WERI-Rb-1 (cell line): ENCODE measurements at regions not wholly inside any gene's neighbourhood (a gene's known extent, or its start where the extent isn't known, plus 50 kb on each side); places are given as distances from the start of the nearest gene placed in this dataset.
"Not testable (repeated sequence)": the region's sequence is repeated elsewhere in the genome, so short reads cannot be mapped to it uniquely, and the experiment has no call there.

Experiments used
- DNase-seq: peaks from one replicate; pipeline ENCODE4 v3.0.0-alpha.2; 2020
- H3K27ac ChIP-seq: fragments of 250-450 bp; sonication (Bioruptor Pico); 2 replicates; pipeline ENCODE4 v1.5.1; 2020; ENCODE audit warnings: mild to moderate bottlenecking, moderate library complexity
- H3K27me3 ChIP-seq: fragments of 250-450 bp; sonication (Bioruptor Pico); 2 replicates; pipeline ENCODE4 v1.5.1; 2021; ENCODE audit warnings: mild to moderate bottlenecking, low read depth, moderate library complexity; ENCODE audit not compliant: insufficient read depth, severe bottlenecking
- H3K36me3 ChIP-seq: fragments of 250-450 bp; sonication (Bioruptor Pico); 2 replicates; pipeline ENCODE4 v1.5.1; 2020; ENCODE audit warnings: mild to moderate bottlenecking, moderate library complexity
- H3K4me3 ChIP-seq: 2 replicates; pipeline ENCODE4 v1.5.1; 2011; ENCODE audit warnings: low read depth, mild to moderate bottlenecking, control low read depth, low read length
- H3K9me3 ChIP-seq: fragments of 250-450 bp; sonication (Bioruptor Pico); 2 replicates; pipeline ENCODE4 v1.5.1; 2021; ENCODE audit warnings: mild to moderate bottlenecking, moderate library complexity; ENCODE audit not compliant: severe bottlenecking
- CTCF ChIP-seq: IDR thresholded peaks from 2 replicates; pipeline ENCODE4 v1.5.1; 2011; ENCODE audit warnings: low read depth, mild to moderate bottlenecking, control low read depth, inconsistent platforms, low read length

DNA sequence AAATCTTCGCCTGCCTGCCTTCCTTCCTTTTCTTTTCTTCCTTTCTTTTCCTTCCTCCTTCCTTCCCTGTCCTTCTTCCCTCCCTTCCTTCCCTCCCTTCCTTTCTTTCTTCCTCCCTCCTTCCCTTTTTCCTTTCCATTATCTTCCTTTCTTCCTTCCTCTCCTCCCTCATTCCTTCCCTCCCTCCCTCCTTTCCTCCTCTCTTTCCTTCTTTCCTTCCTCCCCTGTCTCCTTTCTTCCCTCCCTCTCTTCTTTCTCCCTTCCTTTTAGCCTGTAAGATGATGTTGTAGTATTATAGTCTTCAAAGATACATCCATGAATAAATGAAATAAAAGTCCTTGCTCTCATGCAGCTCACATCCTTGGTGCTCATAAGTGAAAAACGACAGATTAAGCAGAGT is 539.3 kb downstream of the RBFOX1 start:
- H3K9me3 ChIP-seq: no peaks in the 10 kb centered on the region
- no peaks in the 10 kb centered on the region for H3K27me3 ChIP-seq
- H3K4me3 ChIP-seq: no peak overlapping the region
- H3K36me3 ChIP-seq: no peaks in the 10 kb centered on the region
- H3K27ac ChIP-seq: no peak overlapping the region
- TF ChIP-seq CTCF: no peak
- no peak for DNase-seq

DNA sequence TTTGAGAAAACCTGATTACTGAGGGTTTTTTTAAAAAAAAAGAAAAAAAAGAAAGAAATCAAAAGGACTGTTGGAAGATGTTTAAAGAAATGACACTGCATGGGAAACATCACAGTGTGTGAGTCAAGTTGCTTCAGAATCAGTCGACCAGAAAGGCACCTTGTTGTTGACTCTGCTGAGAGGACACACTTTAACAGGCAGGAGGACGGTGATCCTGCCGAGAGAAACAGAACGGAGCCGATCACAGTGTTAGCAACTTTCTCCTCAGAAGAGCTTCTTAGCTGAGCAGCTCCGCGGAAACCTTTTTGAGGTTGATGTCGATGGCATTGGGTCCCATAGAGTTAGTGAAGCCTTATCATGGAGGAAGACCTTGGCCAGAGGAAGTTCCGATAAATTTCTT is 538.7 kb downstream of the RBFOX1 start:
- no peak for TF ChIP-seq CTCF
- no peak overlapping the region for H3K27ac ChIP-seq
- no peaks in the 10 kb centered on the region for H3K36me3 ChIP-seq
- no peaks in the 10 kb centered on the region for H3K27me3 ChIP-seq
- DNase-seq: no peak
- no peaks in the 10 kb centered on the region for H3K9me3 ChIP-seq
- no peak overlapping the region for H3K4me3 ChIP-seq

GRCh38 chr16:7867831-7868230 is 535.2 kb downstream of the RBFOX1 start:
- no peak for TF ChIP-seq CTCF
- H3K27me3 ChIP-seq: no peaks in the 10 kb centered on the region
- no peak overlapping the region for H3K4me3 ChIP-seq
- no peaks in the 10 kb centered on the region for H3K9me3 ChIP-seq
- peak; percentile 29 for DNase-seq
- H3K36me3 ChIP-seq: no peaks in the 10 kb centered on the region
- no peak overlapping the region for H3K27ac ChIP-seq

GRCh38 chr16:7866144-7866543 is 533.5 kb downstream of the RBFOX1 start:
- Histone ChIP-seq H3K9me3 (no peaks in the 10 kb centered on the region), H3K4me3 (no peak overlapping the region), H3K27ac (no peak overlapping the region), H3K27me3 (no peaks in the 10 kb centered on the region), H3K36me3 (no peaks in the 10 kb centered on the region)
- TF ChIP-seq CTCF: no peak
- DNase-seq: no peak

- H3K27me3 ChIP-seq, H3K36me3 ChIP-seq, H3K27ac ChIP-seq, H3K9me3 ChIP-seq, DNase-seq, H3K4me3 ChIP-seq: not testable (repeated sequence)
Observed at GRCh38 chr16:7865393-7865792, 532.7 kb downstream of the RBFOX1 start.

- TF ChIP-seq CTCF: no peak
- Histone ChIP-seq H3K9me3 (no peaks in the 10 kb centered on the region), H3K4me3 (no peak overlapping the region), H3K36me3 (no peaks in the 10 kb centered on the region), H3K27ac (no peak overlapping the region), H3K27me3 (no peaks in the 10 kb centered on the region)
- no peak for DNase-seq
Observed at GRCh38 chr16:7861891-7862582, 529.4 kb downstream of the RBFOX1 start.
